Keratinocyte (primary cell): ENCODE measurements at regions not wholly inside any gene's neighbourhood (a gene's known extent, or its start where the extent isn't known, plus 50 kb on each side); places are given as distances from the start of the nearest gene placed in this dataset.

Source experiments
- DNase-seq: peaks from one replicate; pipeline ENCODE4 v3.0.0-alpha.2; 2011; ENCODE audit warnings: low read depth, missing footprints, low spot score
- FAIRE-seq: peaks from 2 replicates; lab custom pipeline; 2011; peaks lifted over from hg19 to GRCh38; lab: Jason Lieb, UNC
- H2AFZ ChIP-seq: 2 replicates; pipeline ENCODE4 v1.6.0; 2012; ENCODE audit warnings: low read length, control low read depth, inconsistent platforms; ENCODE audit not compliant: control insufficient read depth
- H3K27ac ChIP-seq: 2 replicates; pipeline ENCODE4 v1.5.1; 2011; ENCODE audit warnings: low read length; ENCODE audit not compliant: control insufficient read depth, insufficient read depth
- H3K27me3 ChIP-seq: 3 replicates; pipeline ENCODE4 v1.6.0; 2011; ENCODE audit warnings: low read length; ENCODE audit not compliant: control insufficient read depth, insufficient read depth; ENCODE audit errors: extremely low read depth
- H3K36me3 ChIP-seq, 2 experiments: 2 replicates in 1 of 2; 3 replicates in 1 of 2; pipeline ENCODE4 v1.5.1; 2011; ENCODE audit warnings: low read length in 2 of 2, mild to moderate bottlenecking in 1 of 2; ENCODE audit not compliant: control insufficient read depth in 2 of 2, insufficient read depth in 2 of 2; ENCODE audit errors: extremely low read depth in 1 of 2
- H3K4me1 ChIP-seq: 3 replicates; pipeline ENCODE4 v1.5.1; 2011; ENCODE audit warnings: low read length; ENCODE audit not compliant: control insufficient read depth, insufficient read depth; ENCODE audit errors: extremely low read depth
- H3K4me2 ChIP-seq: 3 replicates; pipeline ENCODE4 v1.6.0; 2011; ENCODE audit warnings: low read depth, low read length; ENCODE audit not compliant: control insufficient read depth, insufficient read depth; ENCODE audit errors: extremely low read depth
- H3K4me3 ChIP-seq, 3 experiments: fragments of 200-600 bp in 1 of 3; sonication (generic) in 1 of 3; 2 replicates in 2 of 3; 3 replicates in 1 of 3; pipeline ENCODE4 v1.5.1; 2011 to 2016; ENCODE audit warnings: low read length in 3 of 3, mild to moderate bottlenecking in 3 of 3, control low read depth in 2 of 3, inconsistent platforms in 1 of 3, low read depth in 1 of 3, mixed read lengths in 1 of 3, mixed run types in 1 of 3, moderate library complexity in 1 of 3; ENCODE audit not compliant: control insufficient read depth in 2 of 3, insufficient read depth in 2 of 3; ENCODE audit errors: extremely low read depth in 1 of 3
- H3K79me2 ChIP-seq: 2 replicates; pipeline ENCODE4 v1.6.0; 2012; ENCODE audit warnings: low read length; ENCODE audit not compliant: control insufficient read depth, insufficient read depth
- H3K9ac ChIP-seq: 3 replicates; pipeline ENCODE4 v1.6.0; 2011; ENCODE audit warnings: low read length; ENCODE audit not compliant: control insufficient read depth, insufficient read depth; ENCODE audit errors: extremely low read depth
- H3K9me1 ChIP-seq: 3 replicates; pipeline ENCODE4 v1.6.0; 2011; ENCODE audit warnings: low read length; ENCODE audit not compliant: control insufficient read depth, insufficient read depth; ENCODE audit errors: extremely low read depth
- H3K9me3 ChIP-seq: 2 replicates; pipeline ENCODE4 v1.5.1; 2012; ENCODE audit warnings: low read depth, low read length; ENCODE audit not compliant: control insufficient read depth
- H4K20me1 ChIP-seq: 3 replicates; pipeline ENCODE4 v1.6.0; 2011; ENCODE audit warnings: low read length; ENCODE audit not compliant: control insufficient read depth, insufficient read depth; ENCODE audit errors: extremely low read depth
- CTCF ChIP-seq, 3 experiments: IDR thresholded peaks in 1 of 3; conservative IDR thresholded peaks in 1 of 3; optimal IDR thresholded peaks in 1 of 3; 2 replicates in 2 of 3; 3 replicates in 1 of 3; pipeline versions ENCODE3 to v1.5.1; 2011; ENCODE audit warnings: low read length in 3 of 3, mild to moderate bottlenecking in 3 of 3, moderate library complexity in 2 of 3, control low read depth in 1 of 3, inconsistent platforms in 1 of 3; ENCODE audit not compliant: insufficient read depth in 2 of 3; ENCODE audit errors: extremely low read depth in 1 of 3
- EZH2 ChIP-seq: IDR thresholded peaks from one replicate; pipeline ENCODE4 v1.6.1; 2012; ENCODE audit warnings: inconsistent platforms, mild to moderate bottlenecking, low read length, moderate library complexity
- dilution Hi-C: fragments of 300-500 bp; cut with MboI; formaldehyde crosslinking; loops from one replicate; pipeline ENCODE4 v1.7.0; 2020; ENCODE audit warnings: low sequenced_read_pairs; ENCODE audit not compliant: extremely low pct_ligation_motif_present

GRCh38 chr7:26510231-26510957, 218.7 kb downstream of the SNX10 start:
- no peaks in the 10 kb centered on the region for H3K4me1 ChIP-seq
- no peak overlapping the region for H2AFZ ChIP-seq
- H3K9me3 ChIP-seq = peaks cover 2% of the 10 kb centered on the region
- TF ChIP-seq CTCF (optimal IDR thresholded peaks at IDR 0.05 in 1 of 3, IDR thresholded peaks at IDR 0.05 in 1 of 3, conservative IDR thresholded peaks at IDR 0.05 in 1 of 3; ENCODE audit: extremely low read depth in 1 of 3, insufficient read depth in 2 of 3, low read length in 3 of 3) (no peak), EZH2 (no peak)
- DNase-seq (no peak), FAIRE-seq (no peak)
- no peak overlapping the region for H3K4me3 ChIP-seq
- no peaks in the 10 kb centered on the region for H3K79me2 ChIP-seq
- H3K4me2 ChIP-seq = no peak overlapping the region
- H3K9me1 ChIP-seq = no peaks in the 10 kb centered on the region
- no peak overlapping the region for H3K9ac ChIP-seq
- no peak overlapping the region for H3K27ac ChIP-seq
- no peaks in the 10 kb centered on the region for H4K20me1 ChIP-seq
- H3K27me3 ChIP-seq = peaks cover 7% of the 10 kb centered on the region
- no peaks in the 10 kb centered on the region for H3K36me3 ChIP-seq
- dilution Hi-C loops = no loop called here

- no peaks in the 10 kb centered on the region for H3K9me1 ChIP-seq
- no peak overlapping the region for H3K4me2 ChIP-seq
- H3K9ac ChIP-seq = no peak overlapping the region
- FAIRE-seq (no peak), DNase-seq (no peak)
- peaks cover 2% of the 10 kb centered on the region for H3K9me3 ChIP-seq
- no peaks in the 10 kb centered on the region for H4K20me1 ChIP-seq
- H3K4me1 ChIP-seq = no peaks in the 10 kb centered on the region
- no peaks in the 10 kb centered on the region for H3K79me2 ChIP-seq
- TF ChIP-seq EZH2 = no peak
- TF ChIP-seq CTCF (optimal IDR thresholded peaks at IDR 0.05 in 1 of 3, IDR thresholded peaks at IDR 0.05 in 1 of 3, conservative IDR thresholded peaks at IDR 0.05 in 1 of 3; ENCODE audit: extremely low read depth in 1 of 3, insufficient read depth in 2 of 3, low read length in 3 of 3) = no peak
- H3K36me3 ChIP-seq = no peaks in the 10 kb centered on the region
- no peak overlapping the region for H3K4me3 ChIP-seq
- dilution Hi-C loops = no loop called here
- no peak overlapping the region for H3K27ac ChIP-seq
- H2AFZ ChIP-seq = no peak overlapping the region
- peaks cover 7% of the 10 kb centered on the region for H3K27me3 ChIP-seq
These were observed 220.2 kb downstream of the SNX10 start for GRCh38 chr7:26511866-26512265.
